ENCODE measurements at regions not wholly inside any gene's neighbourhood (a gene's known extent, or its start where the extent isn't known, plus 50 kb on each side); places are given as distances from the start of the nearest gene placed in this dataset.

DNA sequence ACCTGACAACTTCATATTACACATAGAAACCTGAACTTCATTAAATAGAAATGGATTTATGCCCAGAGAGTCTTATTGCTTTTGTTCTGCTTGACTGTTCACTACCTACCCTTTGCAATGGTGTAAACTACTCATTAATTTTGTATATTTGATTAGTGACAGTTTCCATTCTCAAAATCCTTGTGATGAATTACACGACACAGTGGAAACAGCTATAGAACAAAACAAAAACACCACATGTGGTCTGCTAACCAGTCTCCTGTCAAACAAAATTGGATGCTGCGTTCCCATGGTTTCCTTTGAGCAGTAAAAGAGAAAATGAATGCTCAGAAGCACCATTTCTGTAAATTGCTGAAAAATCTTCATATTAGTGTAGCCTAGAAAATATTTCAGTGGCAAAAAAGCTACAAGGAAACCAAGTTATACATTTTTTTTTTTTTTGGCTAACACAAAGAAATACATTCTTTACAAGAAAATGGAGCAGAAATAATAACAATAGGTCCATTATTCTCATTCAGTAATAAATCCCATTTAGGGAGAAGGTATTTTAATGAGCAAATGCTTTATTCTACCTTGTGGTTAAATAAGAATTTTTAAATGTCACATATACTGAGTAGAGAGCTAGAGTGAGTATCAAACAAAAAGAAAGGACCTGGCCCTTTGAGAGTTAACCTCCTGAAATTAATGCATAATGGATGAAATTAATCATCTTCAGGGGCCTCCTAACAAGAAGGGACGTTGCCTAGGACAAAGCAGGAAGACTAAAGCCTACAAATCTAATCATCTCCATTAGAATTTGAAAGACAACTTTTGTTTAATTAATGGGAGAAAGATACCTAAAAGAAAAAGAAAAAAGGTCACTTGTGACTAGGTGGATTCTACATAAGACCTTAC, 355.1 kb upstream of the ZC3H15 start:
- TF ChIP-seq, protein P1, sequence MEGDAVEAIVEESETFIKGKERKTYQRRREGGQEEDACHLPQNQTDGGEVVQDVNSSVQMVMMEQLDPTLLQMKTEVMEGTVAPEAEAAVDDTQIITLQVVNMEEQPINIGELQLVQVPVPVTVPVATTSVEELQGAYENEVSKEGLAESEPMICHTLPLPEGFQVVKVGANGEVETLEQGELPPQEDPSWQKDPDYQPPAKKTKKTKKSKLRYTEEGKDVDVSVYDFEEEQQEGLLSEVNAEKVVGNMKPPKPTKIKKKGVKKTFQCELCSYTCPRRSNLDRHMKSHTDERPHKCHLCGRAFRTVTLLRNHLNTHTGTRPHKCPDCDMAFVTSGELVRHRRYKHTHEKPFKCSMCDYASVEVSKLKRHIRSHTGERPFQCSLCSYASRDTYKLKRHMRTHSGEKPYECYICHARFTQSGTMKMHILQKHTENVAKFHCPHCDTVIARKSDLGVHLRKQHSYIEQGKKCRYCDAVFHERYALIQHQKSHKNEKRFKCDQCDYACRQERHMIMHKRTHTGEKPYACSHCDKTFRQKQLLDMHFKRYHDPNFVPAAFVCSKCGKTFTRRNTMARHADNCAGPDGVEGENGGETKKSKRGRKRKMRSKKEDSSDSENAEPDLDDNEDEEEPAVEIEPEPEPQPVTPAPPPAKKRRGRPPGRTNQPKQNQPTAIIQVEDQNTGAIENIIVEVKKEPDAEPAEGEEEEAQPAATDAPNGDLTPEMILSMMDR (IDR thresholded peaks at IDR 0.05; ENCODE audit: low read depth, low read length): no peak
- no peak for DNase-seq (ENCODE audit: extremely low read depth, low read depth)

DNA sequence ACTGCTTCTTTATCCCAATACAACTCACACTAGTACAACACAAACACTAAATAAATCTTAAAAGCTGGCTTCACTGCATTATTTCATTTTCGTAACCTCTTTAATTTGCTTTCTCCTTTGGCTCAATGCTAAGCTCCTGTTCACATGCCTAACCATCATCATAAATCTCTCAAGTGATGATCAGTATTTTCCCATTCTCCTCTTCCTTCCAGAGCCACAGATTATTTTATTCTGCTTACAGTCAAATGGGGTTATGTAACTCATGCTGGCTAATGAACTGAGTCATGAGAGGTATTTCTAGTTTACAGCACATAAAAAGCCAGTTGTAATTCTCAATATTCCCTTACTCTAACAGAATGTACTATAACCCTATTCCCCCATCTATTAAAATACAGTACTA, 350.4 kb upstream of the ZC3H15 start:
- DNase-seq (ENCODE audit: extremely low read depth, low read depth): no peak
- TF ChIP-seq, protein P1 (IDR thresholded peaks at IDR 0.05; ENCODE audit: low read depth, low read length): no peak

DNA sequence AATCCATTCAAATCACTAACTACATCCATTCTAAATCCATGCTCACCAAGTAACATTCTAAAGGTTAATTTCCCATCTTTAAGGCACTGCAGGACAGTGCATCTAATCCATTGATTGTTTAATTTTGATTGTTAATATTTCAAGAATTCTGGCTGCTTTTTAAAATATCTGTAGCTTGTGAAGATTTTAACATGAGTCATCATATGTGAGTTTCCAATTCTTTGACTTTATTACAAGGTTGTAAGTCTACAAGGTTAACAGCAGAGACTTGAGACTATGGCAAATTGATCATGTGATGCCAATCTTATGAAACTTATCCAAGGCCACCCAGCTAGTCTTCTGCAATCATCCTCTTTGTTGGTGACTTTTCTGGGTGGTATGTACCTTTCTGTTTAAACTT, 349.2 kb upstream of the ZC3H15 start:
- TF ChIP-seq, protein P1 (IDR thresholded peaks at IDR 0.05; ENCODE audit: low read depth, low read length): no peak
- DNase-seq (ENCODE audit: extremely low read depth, low read depth): no peak

DNA sequence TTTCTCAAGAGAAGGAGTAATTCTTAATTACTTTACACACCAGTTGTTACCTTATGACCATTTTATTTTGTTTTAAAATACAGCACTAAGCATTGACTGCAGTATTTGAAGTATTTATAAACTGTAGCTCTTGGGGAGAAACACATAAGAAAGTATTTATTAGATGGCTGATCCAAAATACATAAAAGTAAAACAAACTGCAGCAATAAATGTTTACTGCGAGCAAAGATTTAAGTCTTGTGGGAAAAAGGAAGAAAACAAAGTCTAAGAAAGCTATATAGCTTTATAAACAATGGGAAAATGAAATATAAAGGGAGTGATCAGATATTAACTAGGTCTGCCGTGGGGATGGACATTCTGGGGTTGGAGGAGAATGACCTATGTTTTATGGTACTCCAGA, 347.2 kb upstream of the ZC3H15 start:
- TF ChIP-seq, protein P1 (IDR thresholded peaks at IDR 0.05; ENCODE audit: low read depth, low read length): no peak

DNA sequence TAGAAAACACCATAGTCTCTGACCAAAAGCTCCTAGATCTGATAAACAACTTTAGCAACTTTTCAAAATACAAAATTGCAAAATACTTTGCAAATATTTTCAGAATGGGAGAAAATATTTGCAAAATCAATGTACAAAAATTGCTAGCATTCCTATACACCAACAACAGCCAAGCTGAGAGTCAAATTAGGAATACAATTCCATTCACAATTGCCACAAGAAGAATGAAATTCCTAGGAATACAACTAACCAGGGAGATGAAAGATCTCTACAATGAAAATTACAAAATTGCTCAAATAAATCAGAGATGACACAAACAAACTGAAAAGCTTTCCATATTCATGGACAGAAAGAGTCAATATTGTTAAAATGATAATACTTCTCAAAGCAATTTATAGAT, 327.0 kb upstream of the ZC3H15 start:
- TF ChIP-seq, protein P1 (IDR thresholded peaks at IDR 0.05; ENCODE audit: low read depth, low read length): no peak

More for the DNA sequence above, 347.2 kb upstream of the ZC3H15 start:
- DNase-seq (ENCODE audit: extremely low read depth, low read depth): no peak

DNA sequence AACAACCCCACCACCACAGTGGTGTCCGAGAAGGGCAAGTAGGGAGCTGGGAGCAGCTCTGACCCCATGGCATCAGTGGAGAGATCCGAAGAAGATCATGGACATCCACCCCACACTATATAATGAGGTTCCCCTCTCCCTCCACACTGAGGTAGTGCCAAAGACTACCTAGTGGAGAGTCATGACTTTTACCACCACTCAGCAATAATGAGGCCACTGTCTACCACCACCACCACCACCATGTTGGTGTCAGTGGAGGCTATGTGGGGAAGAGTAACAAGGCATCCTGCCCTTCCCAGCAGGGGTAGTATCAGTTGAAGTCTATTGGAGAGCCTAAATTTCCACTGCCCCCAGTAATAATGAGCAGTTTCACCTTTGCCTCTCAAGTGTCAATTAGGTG, 321.7 kb upstream of the ZC3H15 start:
- no peak for DNase-seq (ENCODE audit: extremely low read depth, low read depth)
- TF ChIP-seq, protein P1 (IDR thresholded peaks at IDR 0.05; ENCODE audit: low read depth, low read length): no peak

More for the DNA sequence above, 327.0 kb upstream of the ZC3H15 start:
- DNase-seq (ENCODE audit: extremely low read depth, low read depth): no peak

DNA sequence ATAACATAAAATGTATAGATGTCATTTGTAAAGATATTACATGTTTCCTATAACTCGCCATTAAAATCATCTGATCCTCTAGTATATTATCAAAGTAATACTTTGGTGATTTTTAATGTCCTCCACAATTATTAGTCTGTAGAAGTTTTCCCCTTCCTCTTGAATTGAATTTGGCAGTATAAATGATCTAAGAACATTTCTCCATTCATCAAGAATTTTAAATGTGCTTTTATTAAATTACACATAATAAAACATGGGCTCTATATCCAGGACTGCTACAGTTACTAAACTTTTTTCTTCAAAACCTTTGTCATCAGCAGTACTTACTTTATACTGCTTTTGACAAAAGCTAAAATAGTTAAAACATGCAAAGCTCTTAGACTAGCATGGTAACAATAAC, 315.4 kb upstream of the ZC3H15 start:
- DNase-seq (ENCODE audit: extremely low read depth, low read depth): no peak
- TF ChIP-seq, protein P1 (IDR thresholded peaks at IDR 0.05; ENCODE audit: low read depth, low read length): no peak

Measured in AG09319 (cell line).